GM13977 (cell line): ENCODE measurements at regions not wholly inside any gene's neighbourhood (a gene's known extent, or its start where the extent isn't known, plus 50 kb on each side); places are given as distances from the start of the nearest gene placed in this dataset.

ENCODE experiments used
- DNase-seq: peaks from one replicate; pipeline ENCODE4 v3.0.0; 2012; ENCODE audit warnings: low spot score
- CTCF ChIP-seq: IDR thresholded peaks from 2 replicates; pipeline ENCODE4 v1.5.1; 2012; ENCODE audit warnings: mild to moderate bottlenecking, control low read depth; ENCODE audit not compliant: insufficient read depth; ENCODE audit errors: extremely low read depth, missing control alignments
- in situ Hi-C: fragments of 300-500 bp; cut with MboI; formaldehyde crosslinking; loops from one replicate; pipeline ENCODE4 v1.12.0; 2022; ENCODE audit warnings: low sequenced_read_pairs, low pct_unique_long_range_greater_than_20kb, mixed read lengths, inconsistent platforms; ENCODE audit not compliant: unreplicated experiment

GRCh38 chrX:42606591-42606990 is 171.4 kb downstream of the PPP1R2C start:
- no peak for DNase-seq
- in situ Hi-C loops = no loop called here
- TF ChIP-seq CTCF = no peak

- no peak for DNase-seq
- in situ Hi-C loops = no loop called here
- no peak for TF ChIP-seq CTCF
Observed at GRCh38 chrX:42604302-42604701, 173.7 kb downstream of the PPP1R2C start.

- no peak for DNase-seq
- in situ Hi-C loops = no loop called here
- no peak for TF ChIP-seq CTCF
Observed at GRCh38 chrX:42603016-42603415, 174.9 kb downstream of the PPP1R2C start.

- DNase-seq = no peak
- no peak for TF ChIP-seq CTCF
- in situ Hi-C loops = no loop called here
Observed at GRCh38 chrX:42602566-42602965, 175.4 kb downstream of the PPP1R2C start.

- no peak for DNase-seq
Observed at GRCh38 chrX:42602136-42602535, 175.8 kb downstream of the PPP1R2C start.

GRCh38 chrX:42597481-42597880 is 180.5 kb downstream of the PPP1R2C start:
- no peak for TF ChIP-seq CTCF
- in situ Hi-C loops = no loop called here
- DNase-seq = no peak

More at GRCh38 chrX:42602136-42602535, 175.8 kb downstream of the PPP1R2C start:
- TF ChIP-seq CTCF = no peak
- in situ Hi-C loops = no loop called here
